Putamen (tissue), 1 donor: ENCODE measurements at regions not wholly inside any gene's neighbourhood (a gene's known extent, or its start where the extent isn't known, plus 50 kb on each side); places are given as distances from the start of the nearest gene placed in this dataset.
"Not testable (repeated sequence)": the region's sequence is repeated elsewhere in the genome, so short reads cannot be mapped to it uniquely, and the experiment has no call there.

Source experiments
- DNase-seq: peaks from one replicate; pipeline ENCODE4 v3.0.0-alpha.2; 2016; ENCODE audit warnings: low spot score

DNA sequence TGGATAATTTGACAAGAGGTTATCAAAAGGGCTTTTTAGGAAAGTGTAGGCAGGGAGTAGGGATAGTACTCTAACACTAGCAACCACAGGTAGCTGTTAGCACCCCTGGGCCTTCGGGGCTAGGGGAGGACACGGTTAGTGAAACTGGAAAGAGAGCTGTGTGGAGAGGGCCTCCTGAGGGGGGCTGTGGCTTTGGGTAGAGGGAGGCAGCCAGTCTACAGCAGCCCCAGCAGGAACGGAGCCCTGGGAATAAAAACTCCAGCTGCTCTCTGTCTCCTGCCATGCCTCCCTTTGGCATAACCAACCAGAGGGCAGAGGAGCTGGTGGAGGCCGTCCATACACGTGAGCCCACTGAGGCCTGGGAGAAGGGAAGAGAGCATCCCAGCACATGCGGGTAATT, 223.2 kb downstream of the FOXD2 start:
- DNase-seq = no peak

DNA sequence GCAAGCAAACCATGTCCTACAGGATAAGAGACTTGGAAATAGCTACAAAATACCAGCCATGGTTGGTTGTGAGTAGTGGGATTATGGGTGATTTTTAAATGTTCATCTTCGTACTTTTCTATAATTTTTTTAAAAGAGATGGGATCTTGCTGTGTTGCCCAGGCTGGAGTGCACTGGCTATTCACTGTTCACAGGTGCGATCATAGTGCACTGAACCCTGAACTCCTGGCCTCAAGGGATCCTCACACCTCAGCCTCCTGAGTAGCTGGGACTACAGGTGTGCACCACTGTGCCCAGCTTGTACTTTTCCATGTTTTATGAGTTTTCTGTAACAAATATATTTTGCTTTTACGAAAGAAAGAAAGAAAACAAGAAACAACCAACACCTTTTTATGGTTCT, 224.2 kb downstream of the FOXD2 start:
- DNase-seq = no peak

DNA sequence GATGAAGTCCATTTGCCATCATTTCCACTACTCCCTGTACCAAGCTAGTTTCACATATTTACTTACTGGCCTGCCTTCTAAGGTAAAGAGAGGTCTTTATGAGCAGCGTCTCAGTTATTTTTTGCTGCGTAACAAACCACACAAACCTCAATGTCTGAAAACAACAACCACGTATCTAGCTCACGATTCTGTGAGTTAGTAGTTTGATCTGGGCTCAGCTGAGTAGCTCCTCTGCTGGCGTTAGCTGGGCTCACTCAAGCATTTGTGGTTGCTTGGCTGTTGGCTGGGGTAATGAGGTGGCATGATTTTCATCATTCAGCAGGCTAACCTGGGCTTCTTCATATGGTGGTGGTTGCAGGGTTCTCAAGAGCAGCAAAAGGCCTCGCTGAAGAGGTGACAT, 225.4 kb downstream of the FOXD2 start:
- DNase-seq = no peak

DNA sequence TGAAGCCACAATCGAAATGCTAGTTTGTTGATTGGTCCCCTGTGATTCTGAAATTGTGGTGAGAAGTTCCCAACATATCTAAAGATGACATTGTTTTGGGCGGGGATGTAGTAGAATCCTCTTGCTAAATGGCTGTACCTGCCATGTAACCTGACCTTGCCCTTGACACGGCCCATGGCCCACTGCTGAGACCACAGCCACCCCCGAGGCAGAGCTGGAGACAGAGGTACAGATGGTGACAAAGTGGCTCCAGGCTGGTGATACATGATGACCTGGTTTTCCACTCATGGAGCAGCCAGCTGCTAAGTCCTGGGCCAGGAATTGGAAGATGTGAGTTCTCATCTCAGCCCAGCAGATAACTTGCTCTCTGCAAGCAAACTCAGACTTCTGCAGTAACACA, 226.5 kb downstream of the FOXD2 start:
- no peak for DNase-seq

DNA sequence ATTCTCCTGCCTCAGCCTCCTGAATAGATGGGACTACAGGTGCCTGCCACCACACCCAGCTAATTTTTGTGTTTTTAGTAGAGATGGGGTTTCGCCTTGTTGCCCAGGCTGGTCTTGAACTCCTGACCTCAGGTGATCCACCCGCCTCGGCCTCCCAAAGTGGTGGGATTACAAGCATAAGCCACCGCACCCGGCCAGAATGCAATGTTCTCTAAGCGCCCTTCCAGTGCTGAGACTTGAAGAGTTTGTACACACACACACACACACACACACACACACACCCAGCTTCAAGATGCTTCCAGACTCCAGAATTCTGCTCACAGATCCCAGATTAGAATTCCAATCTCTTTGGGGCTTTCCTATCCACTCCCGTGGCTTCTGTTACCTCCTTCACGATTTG, 227.1 kb downstream of the FOXD2 start:
- not testable (repeated sequence) for DNase-seq

GRCh38 chr1:47669081-47669585, 231.3 kb downstream of the FOXD2 start:
- DNase-seq = no peak

- DNase-seq = no peak
These were observed 234.8 kb downstream of the FOXD2 start for GRCh38 chr1:47672622-47673021.

- DNase-seq = no peak
These were observed 236.3 kb downstream of the FOXD2 start for GRCh38 chr1:47674189-47674588.

DNA sequence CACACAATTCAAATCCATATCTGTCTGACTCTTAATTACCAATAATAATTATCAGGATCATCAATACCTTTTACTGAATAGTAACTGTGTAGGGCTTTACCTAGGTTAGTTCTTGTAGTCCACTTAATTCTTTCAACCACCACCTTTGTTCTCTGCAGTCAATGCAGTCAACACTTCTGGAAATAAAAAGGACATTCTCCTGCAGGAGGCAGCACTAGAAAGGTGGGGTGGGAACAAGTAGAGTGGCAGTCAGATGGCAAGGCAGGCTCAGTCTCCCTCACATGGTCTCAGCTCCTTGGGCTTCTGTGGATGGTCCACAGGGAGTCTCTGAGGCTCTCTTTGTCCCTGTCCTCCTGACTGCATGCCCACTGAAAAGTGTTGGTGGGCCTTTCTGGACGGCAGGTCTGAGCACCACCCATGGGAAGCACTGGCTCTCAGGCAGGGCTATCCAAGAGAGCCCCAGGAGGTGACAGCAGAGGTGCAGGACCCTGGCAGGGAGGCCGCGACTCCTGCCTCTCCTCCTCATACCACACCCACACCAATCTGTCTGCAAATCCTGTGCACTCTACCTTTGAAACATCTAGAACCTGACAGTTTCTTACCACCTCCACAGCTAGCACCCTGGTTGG, 237.3 kb downstream of the FOXD2 start:
- no peak for DNase-seq

DNA sequence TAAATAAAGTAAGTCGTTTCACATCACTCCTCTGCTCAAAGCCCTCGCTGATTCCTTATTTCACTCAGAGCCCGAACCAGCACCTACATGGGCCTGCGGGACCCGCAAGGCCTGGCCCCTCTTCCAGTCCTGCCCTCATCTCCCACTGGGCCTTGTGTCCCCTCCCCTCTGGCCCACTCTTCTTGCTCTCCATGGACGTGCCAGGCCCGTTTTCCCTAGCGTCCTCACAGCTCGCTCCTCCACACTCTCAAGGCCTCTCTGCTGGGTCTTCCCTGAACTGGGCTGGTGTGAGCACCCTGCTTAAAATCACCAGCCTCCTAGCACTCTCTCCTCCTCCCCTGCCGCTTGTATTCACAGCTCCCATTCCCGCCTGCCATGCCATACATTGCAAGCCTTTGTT, 237.9 kb downstream of the FOXD2 start:
- no peak for DNase-seq

- DNase-seq = no peak
These were observed 238.6 kb downstream of the FOXD2 start for GRCh38 chr1:47676311-47677054.

GRCh38 chr1:47677241-47677940, 239.5 kb downstream of the FOXD2 start:
- DNase-seq = no peak

DNA sequence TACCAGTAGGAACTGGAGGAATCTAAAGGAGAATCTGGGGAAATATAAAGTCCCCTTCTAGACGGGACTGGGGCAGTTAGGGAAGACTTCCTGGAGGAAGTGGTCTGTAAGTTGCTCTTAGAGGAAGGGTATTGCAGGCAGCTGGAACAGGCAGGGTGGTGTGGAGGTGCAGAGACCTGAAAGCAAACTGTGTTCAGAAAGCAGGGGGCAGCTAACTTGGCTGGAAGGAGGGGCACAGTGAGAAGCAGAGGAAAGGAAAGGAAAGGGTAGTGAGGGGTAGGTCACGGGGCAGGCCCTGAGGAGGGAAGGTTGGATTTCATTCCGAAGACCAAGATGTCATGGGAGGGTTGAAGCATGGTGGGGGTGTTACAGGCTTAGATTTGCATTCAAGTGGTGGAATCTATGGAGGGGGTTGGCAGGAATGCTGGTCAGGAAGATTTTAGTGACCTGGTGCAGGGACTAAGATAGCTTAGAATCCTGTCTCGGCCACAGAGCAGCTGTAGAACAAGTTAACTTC, 240.7 kb downstream of the FOXD2 start:
- DNase-seq = no peak

DNA sequence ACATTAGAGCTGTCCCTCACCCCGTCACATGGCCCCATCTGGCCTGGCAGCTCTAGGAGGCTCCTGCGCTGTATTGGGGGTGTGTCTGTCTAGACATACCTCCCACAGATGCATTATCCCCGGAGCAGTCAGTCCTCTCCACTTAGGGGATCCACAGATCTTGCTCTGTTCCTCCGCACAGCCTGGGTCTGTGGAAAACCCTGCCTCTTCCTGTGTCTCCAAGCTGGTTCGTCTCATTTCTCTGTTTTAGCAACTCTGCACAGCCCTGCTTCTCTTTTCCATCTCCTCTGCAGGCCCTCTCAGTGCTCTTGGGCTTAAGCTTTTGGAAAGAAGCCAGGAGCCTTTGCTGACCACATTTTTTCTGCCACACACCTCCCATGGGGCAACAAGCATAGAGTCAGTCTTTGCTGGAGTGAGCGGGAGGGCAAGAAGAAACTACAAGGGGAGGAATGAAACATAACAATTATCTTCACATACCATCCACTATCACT, 241.5 kb downstream of the FOXD2 start:
- DNase-seq = no peak

- DNase-seq = no peak
These were observed 242.0 kb downstream of the FOXD2 start for GRCh38 chr1:47679826-47680225.

GRCh38 chr1:47680815-47681475, 243.1 kb downstream of the FOXD2 start:
- no peak for DNase-seq

DNA sequence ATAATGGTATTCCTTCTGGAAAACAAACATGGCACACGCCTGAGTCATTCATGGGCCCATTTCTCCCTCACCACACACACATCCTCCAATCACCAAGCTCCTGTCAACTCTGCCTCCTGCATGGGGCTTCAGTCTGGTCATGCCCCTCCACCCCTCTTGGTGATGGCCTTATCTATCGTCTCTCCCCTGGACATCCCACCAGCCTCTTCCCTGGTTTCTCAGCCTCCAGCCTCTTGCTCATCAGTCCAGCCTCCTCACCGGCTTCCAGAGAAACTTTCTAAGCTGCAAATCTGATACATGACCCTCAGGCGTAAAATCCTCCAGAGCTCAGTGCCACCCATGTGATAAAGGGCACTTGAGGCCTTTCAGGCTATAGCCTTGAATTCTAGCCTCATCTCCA, 243.9 kb downstream of the FOXD2 start:
- no peak for DNase-seq

DNA sequence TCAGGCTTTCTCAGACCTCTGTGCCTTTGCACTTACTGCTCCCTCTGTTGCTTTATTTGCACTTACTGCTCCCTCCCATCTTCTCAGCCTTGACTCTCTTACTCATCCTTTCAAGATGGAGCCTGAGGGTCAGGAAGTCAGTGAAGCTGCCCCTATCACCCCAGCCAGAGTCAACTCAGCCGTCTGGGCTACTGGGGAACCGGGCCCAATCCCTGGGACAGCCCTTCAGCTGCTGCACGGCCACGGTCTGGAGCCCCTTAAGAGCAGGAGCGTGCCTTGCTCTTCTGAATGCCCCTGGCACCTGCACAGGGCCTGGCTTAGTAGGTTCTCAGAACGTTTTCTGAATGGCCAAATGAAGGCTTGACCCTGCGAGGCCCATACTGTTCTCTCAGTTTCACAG, 244.4 kb downstream of the FOXD2 start:
- no peak for DNase-seq

DNA sequence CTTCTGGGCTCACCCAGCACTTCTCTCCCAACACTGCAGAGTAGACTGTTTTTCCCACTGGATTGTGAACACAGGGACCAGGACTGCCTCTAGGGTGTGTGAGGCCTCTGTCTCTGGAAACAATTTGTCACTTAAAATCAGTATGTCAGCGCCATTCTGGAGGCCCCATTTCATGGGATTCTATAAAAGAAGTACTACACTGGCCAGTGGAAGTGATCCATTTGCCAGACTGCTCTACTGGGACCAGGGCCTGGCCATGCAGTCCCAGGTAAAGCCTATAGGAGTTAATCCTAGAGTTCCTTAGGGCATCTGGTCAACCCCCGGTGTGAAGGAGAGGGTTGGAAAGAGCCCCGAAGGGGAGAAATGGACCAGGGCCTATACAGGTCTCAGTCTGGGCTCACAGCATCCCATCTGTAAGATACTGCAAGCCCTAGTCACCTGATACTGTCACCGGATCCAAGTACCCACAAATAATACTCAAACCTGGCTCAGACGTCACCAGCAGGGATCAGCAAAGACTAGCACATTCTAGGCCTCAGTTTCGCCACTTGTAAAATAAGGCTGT, 245.0 kb downstream of the FOXD2 start:
- no peak for DNase-seq

- DNase-seq = no peak
These were observed 245.6 kb downstream of the FOXD2 start for GRCh38 chr1:47683401-47683800.

GRCh38 chr1:47684518-47684917, 246.7 kb downstream of the FOXD2 start:
- no peak for DNase-seq
